ENCODE measurements at regions not wholly inside any gene's neighbourhood (a gene's known extent, or its start where the extent isn't known, plus 50 kb on each side); places are given as distances from the start of the nearest gene placed in this dataset.

GRCh38 chr11:32023370-32024305 is 67.2 kb upstream of the RCN1 start:
- Histone ChIP-seq H3K4me3 (no peak overlapping the region), H3K9me3 (replicated peaks in 1 of 3) (no peaks in the 10 kb centered on the region), H3K36me3 (replicated peaks in 1 of 2) (no peaks in the 10 kb centered on the region), H3K27ac (no peak overlapping the region), H3K27me3 (no peaks in the 10 kb centered on the region), H3K4me1 (replicated peaks in 1 of 2) (no peaks in the 10 kb centered on the region)
- TF ChIP-seq CTCF (IDR thresholded peaks at IDR 0.05) (no peak), POLR2A (IDR thresholded peaks at IDR 0.05) (no peak)
- intact Hi-C loops (cut with DNase I), result no loop called here
- 67 to 79% (median 74%) methylated on average over 11 of the region's 11 CpGs for WGBS, 4 donors
- DNase-seq, result no peak

GRCh38 chr11:32018672-32019071 is 72.2 kb upstream of the RCN1 start:
- H3K9me3 ChIP-seq (replicated peaks in 1 of 3), result no peaks in the 10 kb centered on the region
- H3K27me3 ChIP-seq, result no peaks in the 10 kb centered on the region
- 85 to 91% (median 88%) methylated on average over 2 of the region's 2 CpGs for WGBS, 4 donors
- H3K4me1 ChIP-seq (replicated peaks in 1 of 2), result no peaks in the 10 kb centered on the region
- no peak overlapping the region for H3K27ac ChIP-seq
- TF ChIP-seq POLR2A (IDR thresholded peaks at IDR 0.05) (no peak), CTCF (IDR thresholded peaks at IDR 0.05) (no peak)
- intact Hi-C loops (cut with DNase I), result no loop called here
- no peaks in the 10 kb centered on the region for H3K36me3 ChIP-seq (replicated peaks in 1 of 2)
- H3K4me3 ChIP-seq, result no peak overlapping the region
- DNase-seq, result no peak

GRCh38 chr11:32016111-32016510 is 74.8 kb upstream of the RCN1 start:
- Histone ChIP-seq H3K4me3 (no peak overlapping the region), H3K9me3 (replicated peaks in 1 of 3) (no peaks in the 10 kb centered on the region), H3K27me3 (no peaks in the 10 kb centered on the region), H3K36me3 (replicated peaks in 1 of 2) (no peaks in the 10 kb centered on the region), H3K27ac (no peak overlapping the region), H3K4me1 (replicated peaks in 1 of 2) (no peaks in the 10 kb centered on the region)
- DNase-seq, result no peak
- intact Hi-C loops (cut with DNase I), result no loop called here
- 36 to 65% (median 57%) methylated on average over 2 of the region's 2 CpGs for WGBS, 4 donors
- no peak for TF ChIP-seq CTCF (IDR thresholded peaks at IDR 0.05)
- no peak for TF ChIP-seq POLR2A (IDR thresholded peaks at IDR 0.05)

- no peak overlapping the region for H3K4me3 ChIP-seq
- H3K9me3 ChIP-seq (replicated peaks in 1 of 3), result no peaks in the 10 kb centered on the region
- no peak for TF ChIP-seq POLR2A (IDR thresholded peaks at IDR 0.05)
- TF ChIP-seq CTCF (IDR thresholded peaks at IDR 0.05), result no peak
- no peaks in the 10 kb centered on the region for H3K4me1 ChIP-seq (replicated peaks in 1 of 2)
- 64 to 67% (median 66%) methylated on average over 4 of the region's 4 CpGs for WGBS, 4 donors
- H3K27me3 ChIP-seq, result no peaks in the 10 kb centered on the region
- no peak for DNase-seq
- intact Hi-C loops (cut with DNase I), result no loop called here
- no peaks in the 10 kb centered on the region for H3K36me3 ChIP-seq (replicated peaks in 1 of 2)
- H3K27ac ChIP-seq, result no peak overlapping the region
These were observed 75.4 kb upstream of the RCN1 start for GRCh38 chr11:32015427-32015826.

All from adrenal gland (tissue), 9 donors.